ENCODE measurements at regions not wholly inside any gene's neighbourhood (a gene's known extent, or its start where the extent isn't known, plus 50 kb on each side); places are given as distances from the start of the nearest gene placed in this dataset.

DNA sequence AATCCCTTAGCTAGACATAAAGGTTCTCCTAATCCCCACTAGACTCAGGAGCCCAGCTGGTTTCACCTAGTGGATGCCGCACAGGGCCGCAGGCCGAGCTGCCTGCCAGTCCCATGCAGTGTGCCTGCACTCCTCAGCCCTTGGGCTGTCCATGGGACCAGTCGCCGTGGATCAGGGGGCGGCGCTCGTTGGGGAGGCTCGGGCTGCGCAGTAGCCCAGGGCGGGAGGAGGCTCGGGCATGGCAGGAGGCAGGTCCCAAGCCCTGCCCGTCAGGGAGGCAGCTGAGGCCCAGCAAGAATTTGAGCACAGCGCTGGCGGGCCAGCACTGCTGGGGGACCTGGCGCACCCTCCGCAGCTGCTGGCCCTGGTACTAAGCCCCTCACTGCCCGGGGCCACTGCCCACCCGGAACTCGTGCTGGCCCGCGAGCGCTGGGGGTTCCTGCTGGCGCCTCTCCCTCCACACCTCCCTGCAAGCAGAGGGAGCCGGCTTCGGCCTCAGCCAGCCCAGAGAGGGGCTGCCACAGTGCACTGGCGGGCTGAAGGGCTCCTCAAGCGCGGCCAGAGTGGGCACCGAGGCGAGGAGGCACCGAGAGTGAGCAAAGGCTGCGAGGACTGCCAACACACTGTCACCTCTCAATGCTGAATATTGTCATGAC lies 307.8 kb downstream of the C6orf118 start:
- no peak for TF ChIP-seq ZFP30 (CRISPR knock-in tag; IDR thresholded peaks at IDR 0.05)
- TF ChIP-seq RARB (CRISPR knock-in tag; IDR thresholded peaks at IDR 0.05) = no peak
- TF ChIP-seq PATZ1 (CRISPR knock-in tag; IDR thresholded peaks at IDR 0.05; ENCODE audit: borderline replicate concordance) = no peak
- TF ChIP-seq, protein P1, sequence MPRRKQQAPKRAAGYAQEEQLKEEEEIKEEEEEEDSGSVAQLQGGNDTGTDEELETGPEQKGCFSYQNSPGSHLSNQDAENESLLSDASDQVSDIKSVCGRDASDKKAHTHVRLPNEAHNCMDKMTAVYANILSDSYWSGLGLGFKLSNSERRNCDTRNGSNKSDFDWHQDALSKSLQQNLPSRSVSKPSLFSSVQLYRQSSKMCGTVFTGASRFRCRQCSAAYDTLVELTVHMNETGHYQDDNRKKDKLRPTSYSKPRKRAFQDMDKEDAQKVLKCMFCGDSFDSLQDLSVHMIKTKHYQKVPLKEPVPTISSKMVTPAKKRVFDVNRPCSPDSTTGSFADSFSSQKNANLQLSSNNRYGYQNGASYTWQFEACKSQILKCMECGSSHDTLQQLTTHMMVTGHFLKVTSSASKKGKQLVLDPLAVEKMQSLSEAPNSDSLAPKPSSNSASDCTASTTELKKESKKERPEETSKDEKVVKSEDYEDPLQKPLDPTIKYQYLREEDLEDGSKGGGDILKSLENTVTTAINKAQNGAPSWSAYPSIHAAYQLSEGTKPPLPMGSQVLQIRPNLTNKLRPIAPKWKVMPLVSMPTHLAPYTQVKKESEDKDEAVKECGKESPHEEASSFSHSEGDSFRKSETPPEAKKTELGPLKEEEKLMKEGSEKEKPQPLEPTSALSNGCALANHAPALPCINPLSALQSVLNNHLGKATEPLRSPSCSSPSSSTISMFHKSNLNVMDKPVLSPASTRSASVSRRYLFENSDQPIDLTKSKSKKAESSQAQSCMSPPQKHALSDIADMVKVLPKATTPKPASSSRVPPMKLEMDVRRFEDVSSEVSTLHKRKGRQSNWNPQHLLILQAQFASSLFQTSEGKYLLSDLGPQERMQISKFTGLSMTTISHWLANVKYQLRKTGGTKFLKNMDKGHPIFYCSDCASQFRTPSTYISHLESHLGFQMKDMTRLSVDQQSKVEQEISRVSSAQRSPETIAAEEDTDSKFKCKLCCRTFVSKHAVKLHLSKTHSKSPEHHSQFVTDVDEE (CRISPR knock-in tag; IDR thresholded peaks at IDR 0.05) = no peak
- TF ChIP-seq, protein P2, sequence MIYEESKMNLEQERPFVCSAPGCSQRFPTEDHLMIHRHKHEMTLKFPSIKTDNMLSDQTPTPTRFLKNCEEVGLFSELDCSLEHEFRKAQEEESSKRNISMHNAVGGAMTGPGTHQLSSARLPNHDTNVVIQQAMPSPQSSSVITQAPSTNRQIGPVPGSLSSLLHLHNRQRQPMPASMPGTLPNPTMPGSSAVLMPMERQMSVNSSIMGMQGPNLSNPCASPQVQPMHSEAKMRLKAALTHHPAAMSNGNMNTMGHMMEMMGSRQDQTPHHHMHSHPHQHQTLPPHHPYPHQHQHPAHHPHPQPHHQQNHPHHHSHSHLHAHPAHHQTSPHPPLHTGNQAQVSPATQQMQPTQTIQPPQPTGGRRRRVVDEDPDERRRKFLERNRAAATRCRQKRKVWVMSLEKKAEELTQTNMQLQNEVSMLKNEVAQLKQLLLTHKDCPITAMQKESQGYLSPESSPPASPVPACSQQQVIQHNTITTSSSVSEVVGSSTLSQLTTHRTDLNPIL (CRISPR knock-in tag; IDR thresholded peaks at IDR 0.05; ENCODE audit: low read depth) = no peak
- no peak for TF ChIP-seq ZNF8 (CRISPR knock-in tag; IDR thresholded peaks at IDR 0.05)
- no peak for TF ChIP-seq TCF4 (CRISPR knock-in tag; IDR thresholded peaks at IDR 0.05; ENCODE audit: borderline replicate concordance)
- no peak for TF ChIP-seq ZNF565 (CRISPR knock-in tag; conservative IDR thresholded peaks at IDR 0.05; ENCODE audit: low read depth)
- no peak for TF ChIP-seq GLIS3 (CRISPR knock-in tag; IDR thresholded peaks at IDR 0.05)
- TF ChIP-seq ARNTL (CRISPR knock-in tag; IDR thresholded peaks at IDR 0.05; ENCODE audit: borderline replicate concordance, low read depth) = no peak

Measured in SK-N-SH treated with all-trans-retinoic acid at 6 μM for 48 hours (cell line).